HG03097 (cell line): ENCODE measurements at regions not wholly inside any gene's neighbourhood (a gene's known extent, or its start where the extent isn't known, plus 50 kb on each side); places are given as distances from the start of the nearest gene placed in this dataset.
"Not testable (repeated sequence)": the region's sequence is repeated elsewhere in the genome, so short reads cannot be mapped to it uniquely, and the experiment has no call there.

Experiments used
- ATAC-seq: cut with Tn5 transposase; IDR thresholded peaks from one replicate; pipeline ENCODE4 v1.9.1; 2021; ENCODE audit not compliant: unreplicated experiment, low FRiP score

DNA sequence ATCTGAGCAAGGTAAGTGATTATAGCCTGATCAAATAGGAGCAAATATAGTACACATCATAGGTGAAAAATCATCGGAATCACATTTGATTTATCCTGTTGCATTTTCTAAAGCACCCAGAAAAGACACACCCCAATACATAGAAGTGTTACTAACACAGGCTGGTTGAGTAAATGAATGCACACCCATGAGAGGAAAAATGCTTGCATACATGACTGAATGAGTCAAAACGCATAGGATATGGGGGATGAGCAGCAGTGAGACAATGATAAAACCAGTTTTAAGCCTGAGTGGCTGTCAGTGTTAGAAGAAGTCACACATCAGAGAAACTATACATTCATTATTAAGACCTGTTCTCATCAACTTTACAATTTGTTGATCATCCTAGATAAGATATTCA lies 449.6 kb upstream of the CDH20 start:
- no peak for ATAC-seq

DNA sequence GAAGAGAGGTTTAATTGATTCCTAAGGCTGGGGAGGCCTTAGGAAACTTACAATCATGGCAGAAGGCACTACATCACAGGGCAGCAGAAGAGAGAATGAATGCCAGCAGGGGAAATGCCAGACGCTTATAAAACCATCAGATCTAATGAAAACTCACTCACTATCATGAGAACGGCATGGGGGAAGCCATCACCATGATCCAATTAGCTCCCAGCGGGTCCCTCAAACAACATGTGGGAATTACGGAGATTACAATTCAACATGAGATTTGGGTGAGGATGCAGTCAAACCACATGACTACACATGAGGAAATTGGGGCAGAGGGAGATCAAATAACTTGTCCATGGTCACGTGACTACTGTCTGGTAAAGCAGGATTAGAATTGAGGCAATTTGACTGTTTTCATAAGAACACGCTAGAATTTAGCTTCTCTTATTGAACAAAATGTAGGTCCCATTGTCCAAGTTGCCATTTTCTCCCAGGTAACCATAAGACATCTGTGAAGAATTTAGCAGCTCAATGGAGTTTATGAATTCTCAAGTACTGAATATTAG lies 445.1 kb upstream of the CDH20 start:
- no peak for ATAC-seq

DNA sequence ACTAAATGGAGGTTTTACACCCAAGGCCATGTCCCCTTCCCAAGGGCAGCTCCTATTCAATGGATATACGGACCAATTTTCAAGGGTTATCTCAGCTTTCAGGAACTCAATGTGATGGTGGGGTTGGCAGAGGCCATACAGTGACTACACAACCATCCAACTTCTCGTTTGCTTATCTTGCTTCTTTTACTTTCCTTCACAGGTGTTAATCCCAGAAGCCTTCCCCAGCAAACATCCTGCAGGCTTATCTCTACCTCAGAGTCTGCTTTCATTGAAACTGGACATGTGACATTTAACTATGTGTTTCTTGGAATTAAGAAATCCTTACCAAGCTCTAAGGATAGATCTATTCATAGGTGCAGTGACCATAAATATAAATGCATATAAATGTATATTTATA lies 443.8 kb upstream of the CDH20 start:
- ATAC-seq = no peak

DNA sequence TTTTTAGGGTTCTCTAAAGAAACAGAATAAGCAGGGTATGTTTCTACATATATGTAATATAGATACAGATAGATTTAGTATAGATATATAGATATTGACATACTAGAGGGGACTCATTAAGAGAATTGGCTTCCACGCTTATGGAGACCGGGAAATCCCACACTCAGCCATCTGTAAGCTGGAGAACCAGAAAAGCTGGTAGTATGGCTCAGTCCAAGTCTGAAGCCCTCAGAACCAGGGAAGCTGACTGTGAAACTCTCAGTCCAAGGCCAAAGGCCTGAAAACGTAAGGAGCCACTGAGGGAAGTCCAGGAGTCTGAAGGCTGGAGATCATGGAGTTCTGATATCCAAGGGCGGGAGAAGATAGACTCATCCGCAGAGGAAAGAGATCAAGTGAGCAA lies 441.3 kb upstream of the CDH20 start:
- ATAC-seq = no peak

DNA sequence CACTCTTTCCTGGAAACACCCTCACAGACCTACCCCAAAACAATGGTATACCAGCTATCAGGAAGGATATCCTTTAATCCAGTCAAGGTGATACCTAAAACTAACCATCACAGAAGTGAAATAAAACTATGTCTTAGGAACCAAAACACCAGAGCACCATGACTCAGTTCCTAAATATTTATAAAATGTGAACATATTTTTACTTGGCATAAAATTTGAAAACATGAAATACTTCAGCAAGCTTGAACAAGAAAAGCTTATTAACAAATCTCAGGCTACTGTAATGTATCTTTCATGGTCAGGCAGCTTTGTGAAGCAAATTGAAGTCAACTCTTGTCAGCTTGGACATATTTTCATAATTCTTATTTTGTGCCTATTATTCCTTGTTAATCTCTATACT lies 440.8 kb upstream of the CDH20 start:
- ATAC-seq = no peak

DNA sequence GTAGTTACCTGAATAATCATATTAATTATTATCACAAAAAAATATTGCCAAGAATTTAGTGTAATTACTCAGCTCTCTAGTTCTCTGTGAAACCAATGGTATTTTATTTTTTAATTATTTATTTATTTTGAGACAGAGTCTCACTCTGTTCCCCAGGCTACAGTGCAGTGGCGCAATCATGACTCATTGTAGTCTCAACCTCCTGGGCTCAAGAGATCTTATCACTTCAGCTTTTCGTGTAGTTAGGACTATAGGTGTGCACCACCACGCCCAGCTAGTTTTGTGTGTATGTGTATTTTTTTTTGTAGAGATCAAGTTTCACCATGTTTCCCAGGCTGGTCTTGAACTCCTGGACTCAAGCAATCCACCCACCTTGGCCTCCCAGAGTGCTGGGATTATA lies 440.4 kb upstream of the CDH20 start:
- no peak for ATAC-seq

DNA sequence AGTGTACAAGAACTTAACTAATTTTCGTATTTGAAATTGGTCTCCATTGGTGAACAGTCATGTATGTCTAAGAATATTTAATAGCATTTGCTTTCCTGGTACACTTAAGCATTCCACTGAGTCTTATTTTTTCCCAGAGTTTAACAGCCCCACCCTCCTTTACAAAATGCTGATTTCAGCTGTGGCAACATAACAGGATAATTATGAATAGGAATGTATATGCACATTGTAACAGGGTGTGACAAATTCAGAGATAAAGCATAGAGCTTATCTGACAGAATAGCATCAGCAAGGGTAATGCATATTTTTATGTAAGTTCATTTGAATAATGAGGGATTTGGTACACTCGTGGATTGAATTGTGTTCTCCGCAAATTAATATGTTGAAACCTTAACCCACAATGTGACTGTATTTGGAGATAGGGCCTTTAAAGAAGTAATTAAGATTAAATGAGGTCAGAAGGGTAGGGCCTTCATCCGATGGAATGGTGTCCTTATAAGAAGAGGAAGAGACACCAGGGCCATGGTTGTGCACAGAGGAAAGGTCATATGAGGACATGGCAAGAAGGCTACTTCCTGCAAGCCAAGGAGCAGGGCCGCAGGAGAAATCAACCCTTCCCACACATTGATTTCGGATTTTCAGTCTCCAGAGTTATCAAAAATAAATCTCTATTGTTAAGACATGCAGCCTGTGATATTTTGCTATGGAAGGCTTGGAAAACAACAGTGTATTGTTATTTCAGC lies 439.7 kb upstream of the CDH20 start:
- ATAC-seq = no peak

DNA sequence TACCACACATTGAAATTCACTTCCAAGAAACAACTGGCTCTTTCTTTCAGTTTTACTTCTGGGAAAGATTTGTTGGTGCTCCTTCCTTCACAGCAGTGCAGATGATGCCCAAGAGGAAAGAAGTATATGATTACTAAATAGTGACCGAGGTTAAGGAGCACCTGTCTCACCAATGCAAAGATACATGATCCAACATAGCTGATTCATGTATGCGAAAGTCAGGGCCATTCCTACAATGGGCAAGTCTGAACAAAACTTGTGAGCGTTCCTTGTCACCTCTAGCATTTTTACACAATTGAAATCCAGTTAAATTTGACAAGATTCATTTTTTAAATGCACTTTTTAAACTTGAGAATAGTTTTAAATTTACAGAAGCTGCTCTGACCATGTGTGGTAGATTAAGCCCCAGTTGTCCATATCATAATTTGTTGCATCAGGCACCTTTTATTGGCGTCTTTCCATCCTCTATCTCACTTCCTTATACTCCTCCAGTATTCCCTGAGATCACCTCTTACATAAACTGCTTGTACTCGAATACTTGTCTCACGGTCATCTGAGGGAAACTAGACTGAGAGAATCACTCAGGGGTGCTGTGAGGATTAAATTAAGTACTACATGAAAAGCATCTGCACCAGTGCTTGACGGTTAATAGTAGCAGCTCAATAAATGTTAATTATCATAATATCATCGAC lies 438.8 kb upstream of the CDH20 start:
- no peak for ATAC-seq

DNA sequence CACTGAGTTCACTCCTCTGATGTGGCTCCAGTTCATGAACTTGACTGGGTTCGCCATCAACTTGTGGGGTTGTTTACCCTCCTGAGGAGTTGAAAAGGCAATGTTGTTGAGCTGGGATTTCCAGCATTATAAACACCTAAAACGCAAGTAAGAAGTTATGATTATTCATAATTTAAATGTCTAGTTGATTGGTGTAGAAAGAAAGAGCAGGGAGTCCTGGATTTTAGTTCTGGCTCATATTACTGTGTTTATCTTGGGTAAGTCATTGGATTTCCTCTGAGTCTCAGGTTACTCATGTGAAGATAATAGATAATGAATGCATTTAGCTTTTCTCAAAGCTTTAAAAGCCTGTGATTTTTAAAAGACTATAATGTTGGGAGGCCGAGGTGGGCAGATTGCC lies 438.0 kb upstream of the CDH20 start:
- ATAC-seq = no peak

DNA sequence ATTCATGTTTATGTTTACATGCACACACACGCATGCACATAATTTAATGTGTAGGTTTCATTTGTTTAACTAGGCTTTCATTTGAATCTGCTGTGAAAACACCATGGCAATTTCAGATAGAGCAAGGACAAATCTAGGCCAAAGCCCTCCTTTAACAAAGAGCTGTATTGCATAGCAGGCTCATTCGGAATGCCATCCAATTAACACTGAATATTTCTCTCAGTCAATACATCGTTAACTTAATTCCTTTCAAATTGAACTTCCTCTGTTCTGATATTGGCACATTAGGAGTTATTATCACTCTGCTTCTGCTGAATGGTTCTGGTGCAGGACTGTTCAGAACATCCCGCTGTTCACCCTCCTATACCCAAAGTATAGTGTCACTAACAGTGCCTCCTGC lies 435.1 kb upstream of the CDH20 start:
- ATAC-seq = no peak

DNA sequence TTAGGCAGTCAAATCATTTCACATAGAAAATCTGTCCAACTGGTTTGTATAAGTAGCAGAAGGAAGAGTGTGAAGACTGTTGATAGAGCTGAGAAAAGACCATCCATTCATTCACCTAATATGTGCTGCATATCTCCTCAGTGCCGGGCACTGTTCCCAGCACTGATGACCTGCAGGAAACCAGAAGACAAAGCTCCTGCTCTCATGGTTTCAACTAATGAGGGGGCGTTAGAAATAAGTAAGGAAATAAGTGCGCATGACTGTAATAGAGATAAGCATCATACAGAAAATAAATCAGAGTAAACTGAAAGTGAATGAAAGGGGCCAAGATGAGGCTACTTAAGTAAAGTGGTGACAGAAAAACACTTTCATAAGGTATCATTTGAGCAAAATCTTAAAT lies 427.5 kb upstream of the CDH20 start:
- ATAC-seq = no peak

DNA sequence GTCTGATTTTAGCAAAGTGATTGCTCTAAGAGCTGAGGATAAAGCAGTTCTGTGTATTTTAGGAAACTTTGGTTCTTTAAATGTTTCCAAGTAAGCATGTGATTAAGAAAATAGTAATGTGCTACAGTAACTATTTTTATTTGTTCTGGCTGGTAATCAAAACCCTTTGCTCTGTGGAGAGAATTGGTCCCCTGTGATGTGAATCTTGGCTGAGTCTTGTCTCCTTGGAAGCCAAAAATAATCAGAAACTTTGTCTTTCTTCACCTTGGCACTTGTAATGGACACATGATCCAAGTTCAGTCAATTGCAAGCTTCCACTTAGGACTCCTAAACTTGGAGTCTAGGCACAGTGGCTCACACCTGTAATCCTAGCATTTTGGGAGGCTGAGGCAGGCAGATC lies 422.7 kb upstream of the CDH20 start:
- no peak for ATAC-seq

DNA sequence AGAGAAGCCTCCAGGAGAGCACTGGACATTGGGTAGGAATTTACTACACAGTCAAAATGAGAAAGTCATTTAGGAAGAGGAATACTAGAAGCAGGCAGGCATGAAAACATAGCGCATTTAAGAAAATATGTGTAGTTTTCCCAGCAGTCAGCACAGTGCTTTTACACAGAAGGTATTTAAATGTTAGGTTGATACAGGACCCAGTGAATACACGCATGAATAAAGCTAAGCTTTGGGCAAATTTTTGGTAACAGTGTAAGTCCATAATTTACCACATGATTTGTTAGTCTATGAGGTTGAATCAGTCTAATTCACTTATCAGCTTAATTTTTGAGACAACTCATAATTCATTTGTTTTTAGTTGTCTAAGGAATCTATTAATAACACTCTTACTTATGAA lies 421.7 kb upstream of the CDH20 start:
- no peak for ATAC-seq

DNA sequence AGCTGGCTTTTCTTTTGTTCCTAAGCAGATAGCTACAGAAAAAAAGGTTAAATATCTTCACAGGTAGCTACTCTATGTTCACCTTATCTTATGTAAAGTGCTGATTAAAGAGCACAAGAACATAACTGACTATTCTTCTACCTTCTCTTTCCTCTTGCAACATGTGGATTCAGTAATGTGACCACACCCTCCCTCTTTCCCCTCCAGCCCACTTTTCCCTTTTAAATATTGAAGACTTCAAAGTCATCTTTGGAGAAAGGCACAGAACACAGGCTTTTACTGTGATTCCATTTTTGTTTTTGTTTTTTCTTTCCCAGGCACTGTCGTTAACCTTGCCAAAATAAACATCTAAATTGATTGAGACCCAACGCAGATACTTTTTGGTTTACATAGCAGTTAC lies 418.1 kb upstream of the CDH20 start:
- ATAC-seq = no peak

DNA sequence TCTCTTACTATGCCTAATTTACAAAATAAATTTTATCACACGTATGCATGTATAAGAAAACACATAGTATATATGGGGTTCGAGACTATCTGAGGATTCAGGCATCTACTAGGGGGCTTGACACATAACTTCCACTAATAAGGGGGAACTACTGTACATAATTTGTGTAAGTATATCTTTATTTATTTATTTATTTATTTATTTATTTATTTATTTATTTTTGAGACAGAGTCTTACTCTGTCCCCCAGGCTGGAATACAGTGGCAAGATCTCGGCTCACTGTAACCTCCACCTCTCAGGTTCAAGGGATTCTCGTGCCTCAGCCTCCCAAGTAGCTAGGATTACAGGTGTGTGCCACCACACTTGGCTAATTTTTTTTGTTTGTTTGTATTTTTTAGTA lies 414.4 kb upstream of the CDH20 start:
- not testable (repeated sequence) for ATAC-seq

DNA sequence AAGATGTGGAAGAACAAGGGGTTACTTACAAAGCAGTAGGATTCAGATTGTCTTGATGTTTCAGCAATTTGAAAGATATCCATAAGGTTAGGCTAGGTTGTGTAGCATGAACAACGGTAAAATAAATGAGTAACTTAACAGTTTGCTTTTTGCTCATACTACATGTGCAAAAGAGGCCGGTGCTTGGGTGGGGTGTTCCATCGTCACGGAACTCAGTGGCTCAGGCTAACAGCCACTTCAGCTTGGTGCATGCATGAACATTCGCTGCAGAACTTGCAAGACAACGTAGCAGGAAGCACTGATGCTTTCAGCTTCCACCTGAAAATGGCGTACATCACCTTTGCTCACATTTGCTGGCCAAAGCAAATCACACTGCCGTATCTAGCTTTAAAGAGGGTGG lies 407.3 kb upstream of the CDH20 start:
- no peak for ATAC-seq

DNA sequence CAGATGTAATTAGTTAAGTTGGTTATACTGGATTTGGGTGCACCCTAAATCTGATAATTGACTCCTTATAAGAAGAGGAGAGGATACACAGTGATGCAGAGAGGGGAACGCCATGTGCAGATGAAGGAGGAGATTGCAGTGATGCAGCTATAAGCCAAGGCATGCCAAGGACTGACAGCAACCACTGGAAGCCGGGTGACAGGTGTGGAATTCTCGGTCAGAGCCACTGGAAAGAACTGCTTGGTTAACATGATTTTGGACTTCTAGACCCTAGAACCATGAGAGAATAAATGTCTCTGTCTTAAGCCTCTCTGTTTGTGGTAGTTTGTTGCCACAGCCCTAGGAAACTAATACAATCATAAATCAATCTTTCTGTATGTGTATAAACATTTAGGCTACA lies 403.3 kb upstream of the CDH20 start:
- no peak for ATAC-seq

DNA sequence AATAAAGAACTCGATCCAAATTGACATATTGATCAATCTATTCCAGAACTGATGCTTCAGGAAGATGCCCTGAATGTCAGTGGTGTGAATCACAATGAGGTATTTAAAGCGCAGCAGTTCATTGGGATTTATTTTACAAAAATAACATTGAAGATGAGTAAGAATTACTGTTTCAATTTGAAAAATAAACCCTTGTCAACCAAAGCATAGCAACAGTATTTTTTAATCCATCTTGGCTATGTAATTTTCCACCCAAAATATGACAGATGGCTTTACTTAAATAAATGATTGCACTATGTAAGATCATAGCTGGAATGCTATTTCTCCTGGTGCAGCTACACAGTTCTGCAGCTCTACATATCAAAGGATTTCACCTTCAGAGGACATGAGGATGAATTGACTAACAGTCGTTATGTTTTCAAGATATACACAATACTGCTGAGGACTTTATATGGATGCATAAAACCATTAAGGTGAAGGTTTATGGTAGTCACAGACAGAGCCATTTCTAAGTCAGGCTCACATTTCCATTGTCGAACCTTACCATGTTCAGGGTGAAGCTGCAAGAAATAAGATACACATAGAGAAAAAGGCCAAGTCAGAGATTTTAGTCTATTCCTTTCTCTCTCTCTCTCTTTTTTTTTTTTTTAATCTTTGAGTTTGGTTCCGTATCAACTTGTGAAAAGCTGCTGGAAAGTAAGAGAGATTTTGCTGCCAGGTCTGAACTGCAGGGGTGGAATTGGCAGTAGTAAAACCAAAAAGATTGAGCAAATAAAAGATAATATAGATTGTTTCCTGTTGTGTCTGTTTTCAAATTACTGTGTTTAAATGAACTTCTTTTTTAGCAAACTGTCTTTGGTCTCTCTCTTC lies 398.0 kb upstream of the CDH20 start:
- ATAC-seq = no peak

DNA sequence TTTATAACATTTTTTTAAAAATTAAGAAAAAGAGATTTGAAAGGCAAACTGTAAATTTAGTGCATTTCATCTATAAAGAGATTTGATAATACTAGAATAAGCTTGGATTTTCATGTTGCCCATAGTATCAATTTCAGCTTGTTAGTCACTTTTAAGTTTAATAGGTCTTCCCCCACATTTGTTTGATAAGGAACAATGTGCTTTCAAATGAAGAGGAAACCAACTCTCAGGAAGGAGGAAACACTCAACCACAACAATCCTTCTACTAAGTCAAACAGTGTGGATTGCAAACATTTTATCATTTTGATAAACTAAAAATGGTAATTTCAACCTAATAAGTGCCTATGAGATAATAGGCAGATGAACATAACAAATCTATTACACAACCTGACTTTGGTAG lies 397.1 kb upstream of the CDH20 start:
- ATAC-seq = no peak

DNA sequence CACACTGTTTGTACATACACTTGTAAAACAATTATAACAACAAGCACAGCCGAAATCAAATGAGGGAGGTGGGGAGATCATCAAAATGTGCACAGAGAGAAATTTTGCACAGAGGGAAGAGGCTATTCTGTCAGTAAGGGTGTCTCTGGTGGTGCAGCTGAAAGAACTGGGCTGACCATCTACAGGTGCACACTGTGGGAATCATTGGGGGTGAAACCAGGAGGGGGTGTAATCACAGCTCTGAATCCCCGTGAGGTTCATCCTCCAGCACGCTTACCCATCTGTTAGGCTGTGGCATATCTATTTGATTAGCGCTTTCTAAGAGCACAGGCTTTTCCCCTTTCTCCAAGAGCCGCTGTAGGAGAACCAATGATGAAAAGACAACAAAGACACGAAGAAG lies 389.9 kb upstream of the CDH20 start:
- ATAC-seq = no peak

DNA sequence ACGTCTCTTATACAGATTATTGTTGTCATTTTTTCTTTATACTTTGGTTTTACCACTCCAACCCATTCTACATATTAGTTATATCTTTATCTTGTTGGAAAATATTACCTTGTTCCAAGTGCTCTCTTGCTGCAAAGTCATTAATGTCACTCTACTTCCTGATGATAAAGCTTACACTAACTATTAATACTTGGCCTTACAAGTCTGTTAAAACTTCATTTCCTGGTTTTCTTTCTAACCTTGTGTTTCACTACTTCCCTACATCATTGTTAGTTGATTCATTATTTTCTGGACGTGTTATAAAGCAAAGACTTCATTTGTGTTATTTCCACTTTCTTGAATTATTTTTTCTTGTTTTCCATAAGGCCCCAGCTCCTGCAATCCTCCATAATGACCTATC lies 382.6 kb upstream of the CDH20 start:
- no peak for ATAC-seq
